Fibroblast of villous mesenchyme (primary cell): ENCODE measurements at regions not wholly inside any gene's neighbourhood (a gene's known extent, or its start where the extent isn't known, plus 50 kb on each side); places are given as distances from the start of the nearest gene placed in this dataset.

ENCODE experiments used
- DNase-seq: peaks from one replicate; pipeline ENCODE4 v3.0.0-alpha.2; 2010; ENCODE audit warnings: low read depth
- H3K4me3 ChIP-seq: 2 replicates; pipeline ENCODE4 v1.5.1; 2011; ENCODE audit warnings: low read depth, mild to moderate bottlenecking, low read length
- TF ChIP-seq, protein P1 (sequence below): IDR thresholded peaks from 2 replicates; pipeline ENCODE4 v1.5.1; 2012; ENCODE audit warnings: low read depth, mild to moderate bottlenecking, low read length; ENCODE audit not compliant: insufficient read depth

DNA sequence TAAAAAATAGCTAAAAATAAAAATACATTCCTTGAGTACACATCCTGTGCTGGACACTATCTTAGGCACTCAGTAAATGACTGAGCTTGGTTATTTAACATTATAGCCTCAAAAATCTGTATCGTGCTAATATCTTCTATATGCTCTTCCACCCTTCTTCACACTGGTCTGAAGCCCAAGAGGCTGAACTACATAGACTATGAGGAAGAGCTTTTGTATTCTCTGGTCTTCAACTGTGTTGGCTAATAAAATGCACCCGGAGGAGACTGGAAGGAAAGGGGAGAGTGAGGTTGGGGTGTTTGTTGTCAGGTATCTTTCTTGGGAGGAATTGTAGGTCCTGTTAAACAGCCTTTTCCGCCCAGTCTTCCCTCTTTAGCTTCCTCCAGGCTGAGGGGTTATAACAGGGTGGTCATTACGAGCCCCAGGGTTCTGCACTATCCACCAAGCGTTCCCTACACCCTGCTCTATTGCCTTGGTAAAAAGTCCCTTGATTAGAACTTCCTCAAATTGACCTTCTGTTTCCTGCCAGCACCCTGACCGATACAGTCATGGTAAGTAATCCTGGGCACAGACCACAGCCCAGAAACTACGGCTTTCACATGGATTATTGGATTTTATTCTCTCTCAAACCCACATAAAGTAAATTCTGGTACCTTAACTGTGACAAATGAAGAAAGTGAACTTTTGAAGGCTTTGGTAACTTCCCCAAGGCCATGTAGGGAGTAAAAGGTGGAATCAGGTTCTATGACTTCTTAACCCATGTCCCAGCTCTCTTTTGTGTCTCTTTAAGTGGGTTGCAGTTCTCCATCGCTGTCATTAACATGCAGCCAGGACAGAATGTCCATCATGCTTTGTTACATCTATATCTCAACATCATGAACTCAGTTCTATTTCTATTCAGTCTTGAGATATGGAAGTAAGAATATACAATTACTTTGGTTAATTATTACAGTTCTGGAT, 71.3 kb downstream of the PTHLH start:
- no peak for DNase-seq
- no peak overlapping the region for H3K4me3 ChIP-seq
- TF ChIP-seq, protein P1, sequence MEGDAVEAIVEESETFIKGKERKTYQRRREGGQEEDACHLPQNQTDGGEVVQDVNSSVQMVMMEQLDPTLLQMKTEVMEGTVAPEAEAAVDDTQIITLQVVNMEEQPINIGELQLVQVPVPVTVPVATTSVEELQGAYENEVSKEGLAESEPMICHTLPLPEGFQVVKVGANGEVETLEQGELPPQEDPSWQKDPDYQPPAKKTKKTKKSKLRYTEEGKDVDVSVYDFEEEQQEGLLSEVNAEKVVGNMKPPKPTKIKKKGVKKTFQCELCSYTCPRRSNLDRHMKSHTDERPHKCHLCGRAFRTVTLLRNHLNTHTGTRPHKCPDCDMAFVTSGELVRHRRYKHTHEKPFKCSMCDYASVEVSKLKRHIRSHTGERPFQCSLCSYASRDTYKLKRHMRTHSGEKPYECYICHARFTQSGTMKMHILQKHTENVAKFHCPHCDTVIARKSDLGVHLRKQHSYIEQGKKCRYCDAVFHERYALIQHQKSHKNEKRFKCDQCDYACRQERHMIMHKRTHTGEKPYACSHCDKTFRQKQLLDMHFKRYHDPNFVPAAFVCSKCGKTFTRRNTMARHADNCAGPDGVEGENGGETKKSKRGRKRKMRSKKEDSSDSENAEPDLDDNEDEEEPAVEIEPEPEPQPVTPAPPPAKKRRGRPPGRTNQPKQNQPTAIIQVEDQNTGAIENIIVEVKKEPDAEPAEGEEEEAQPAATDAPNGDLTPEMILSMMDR: no peak

DNA sequence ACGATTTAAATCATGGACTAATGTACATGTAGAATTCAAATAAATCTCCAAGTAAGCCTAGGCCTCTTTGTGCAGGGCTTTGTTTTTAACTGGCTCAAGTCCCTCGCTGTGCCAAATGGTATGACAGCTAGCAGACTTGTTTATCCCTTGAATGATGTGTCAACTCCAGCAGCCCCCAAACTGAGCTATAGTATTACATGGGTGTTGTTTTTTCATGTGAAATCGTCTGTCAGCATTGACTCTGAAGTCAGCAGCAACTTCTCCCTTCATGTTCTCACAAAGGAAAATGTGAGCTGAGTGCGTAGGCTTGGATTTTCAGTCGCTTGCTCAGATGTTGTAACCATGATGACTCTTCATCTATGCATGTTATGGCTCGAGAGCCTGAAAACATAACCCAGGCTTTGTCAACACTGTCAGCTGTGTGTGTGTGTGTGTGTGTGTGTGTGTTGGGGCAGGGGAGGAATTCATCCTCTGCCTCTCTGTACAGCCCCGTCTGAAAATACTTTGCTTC, 73.3 kb downstream of the PTHLH start:
- H3K4me3 ChIP-seq: no peak overlapping the region
- TF ChIP-seq, protein P1: no peak
- peak; percentile 98 for DNase-seq

DNA sequence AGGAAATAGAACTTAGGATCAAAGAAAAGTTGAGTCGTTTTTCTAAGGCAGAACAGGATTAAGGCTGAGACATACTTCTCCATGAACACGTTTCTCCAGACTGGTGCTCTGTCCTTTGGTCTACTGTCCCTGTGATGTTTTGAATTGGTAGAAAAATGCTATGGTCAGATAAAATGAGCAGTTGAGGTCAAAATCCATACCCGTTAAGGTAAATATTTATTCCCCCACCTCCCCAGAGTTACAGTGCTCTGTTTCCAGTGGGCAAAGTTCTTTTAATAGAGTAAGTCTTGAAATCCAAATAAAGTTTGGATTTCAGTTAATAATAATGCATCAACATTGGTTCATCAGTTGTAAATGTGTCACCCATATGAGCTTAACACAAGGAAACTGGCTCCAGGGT, 74.5 kb downstream of the PTHLH start:
- TF ChIP-seq, protein P1: no peak
- no peak overlapping the region for H3K4me3 ChIP-seq
- DNase-seq: peak; percentile 53

DNA sequence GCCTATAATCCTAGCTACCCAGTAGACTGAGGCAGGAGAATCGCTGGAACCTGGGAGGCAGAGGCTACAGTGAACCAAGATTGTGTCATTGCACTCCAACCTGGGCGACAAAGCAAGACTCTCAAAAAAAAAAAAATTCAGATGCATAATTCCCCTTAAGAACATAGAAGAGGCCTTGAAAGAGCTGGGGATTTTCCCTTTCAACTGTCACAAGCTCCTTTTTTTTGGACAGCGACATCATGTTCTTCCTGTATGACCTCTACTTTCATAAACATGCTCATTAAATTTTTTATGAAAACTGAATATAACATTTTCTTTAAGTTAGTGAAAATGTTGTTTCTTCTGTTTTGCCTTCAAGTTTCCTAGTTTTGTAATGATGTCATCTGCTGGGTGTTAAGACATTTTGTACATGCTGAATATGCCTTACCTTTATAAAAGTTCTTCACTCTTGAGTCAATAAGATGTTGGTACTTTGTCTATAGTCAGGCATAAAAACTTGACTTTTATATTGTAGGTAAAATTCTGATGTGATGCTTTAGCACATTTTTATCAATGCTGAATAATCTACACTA, 76.0 kb downstream of the PTHLH start:
- TF ChIP-seq, protein P1: no peak
- H3K4me3 ChIP-seq: no peak overlapping the region
- DNase-seq: peak; percentile 22

DNA sequence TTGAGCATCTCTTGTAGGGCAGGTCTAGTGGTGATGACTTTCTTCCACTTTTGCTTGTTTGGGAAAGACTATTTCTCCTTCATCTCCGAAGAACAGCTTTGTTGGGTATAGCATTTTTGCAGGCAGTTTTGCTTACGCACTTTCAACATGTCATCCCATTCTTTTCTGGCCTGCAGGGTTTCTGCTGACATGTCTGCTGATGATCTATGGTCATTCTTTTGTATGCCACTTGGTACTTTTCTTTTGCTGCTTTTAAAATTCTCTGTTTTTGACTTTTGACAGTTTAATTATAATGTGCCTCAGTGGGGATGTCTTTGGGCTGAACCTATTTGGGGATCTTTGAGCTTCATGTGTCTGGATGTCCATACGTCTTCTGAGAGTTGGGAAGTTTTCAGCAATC, 78.2 kb downstream of the PTHLH start:
- no peak for DNase-seq
- H3K4me3 ChIP-seq: no peak overlapping the region
- TF ChIP-seq, protein P1: no peak

DNA sequence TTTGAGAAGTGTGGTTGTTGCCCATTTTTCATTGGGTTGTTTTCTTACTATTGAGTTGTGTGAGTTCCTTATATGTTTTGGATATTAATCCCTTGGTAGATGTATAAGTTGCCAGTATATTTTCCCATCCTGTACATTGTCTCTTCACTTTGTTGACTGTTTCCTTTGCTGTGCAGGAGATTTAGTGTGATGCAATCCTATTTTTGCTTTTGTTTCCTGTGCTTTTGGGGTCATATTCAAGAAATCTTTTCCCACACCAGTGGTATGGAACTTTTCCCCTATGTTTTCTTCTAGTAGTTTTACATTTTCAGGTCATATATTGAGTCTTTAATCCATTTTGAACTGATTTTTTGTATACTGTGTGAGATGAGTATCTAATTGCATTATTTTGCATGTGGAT, 92.8 kb downstream of the PTHLH start:
- DNase-seq: peak; percentile 18
- no peak overlapping the region for H3K4me3 ChIP-seq
- TF ChIP-seq, protein P1: no peak
